HEK293T (cell line): ENCODE measurements at regions not wholly inside any gene's neighbourhood (a gene's known extent, or its start where the extent isn't known, plus 50 kb on each side); places are given as distances from the start of the nearest gene placed in this dataset.

Source experiments
- ARNT ChIP-seq: fragments of 450-650 bp; IDR thresholded peaks from 2 replicates; pipeline ENCODE4 v1.6.1; 2017; ENCODE audit warnings: mild to moderate bottlenecking
- BHLHE40 ChIP-seq: fragments of 450-650 bp; IDR thresholded peaks from 2 replicates; pipeline ENCODE4 v1.6.1; 2016; ENCODE audit warnings: mild to moderate bottlenecking, moderate library complexity, borderline replicate concordance
- CTBP1 ChIP-seq: fragments of 450-650 bp; IDR thresholded peaks from 2 replicates; pipeline ENCODE4 v1.6.1; 2016; ENCODE audit warnings: borderline replicate concordance
- FOXA1 ChIP-seq: fragments of 450-650 bp; IDR thresholded peaks from 2 replicates; pipeline ENCODE4 v1.6.1; 2016; ENCODE audit warnings: mild to moderate bottlenecking
- FOXK2 ChIP-seq: fragments of 450-650 bp; IDR thresholded peaks from 2 replicates; pipeline ENCODE4 v1.6.1; 2016; ENCODE audit warnings: mild to moderate bottlenecking
- FOXM1 ChIP-seq: fragments of 450-650 bp; IDR thresholded peaks from 2 replicates; pipeline ENCODE4 v1.6.1; 2017; ENCODE audit warnings: mild to moderate bottlenecking, borderline replicate concordance
- HDGF ChIP-seq: fragments of 450-650 bp; IDR thresholded peaks from 2 replicates; pipeline ENCODE4 v1.6.1; 2017; ENCODE audit warnings: antibody characterized with exemption, borderline replicate concordance
- LEF1 ChIP-seq: fragments of 450-650 bp; IDR thresholded peaks from 2 replicates; pipeline ENCODE4 v1.6.1; 2017; ENCODE audit warnings: mild to moderate bottlenecking, borderline replicate concordance
- NFRKB ChIP-seq: fragments of 450-650 bp; IDR thresholded peaks from 2 replicates; pipeline ENCODE4 v1.6.1; 2016; ENCODE audit warnings: mild to moderate bottlenecking, moderate library complexity
- SP1 ChIP-seq: fragments of 450-650 bp; IDR thresholded peaks from 2 replicates; pipeline ENCODE4 v1.6.1; 2017
- SUZ12 ChIP-seq: fragments of 450-650 bp; IDR thresholded peaks from 2 replicates; pipeline ENCODE4 v1.6.1; 2016; ENCODE audit warnings: mild to moderate bottlenecking
- TARDBP ChIP-seq: fragments of 450-650 bp; IDR thresholded peaks from 2 replicates; pipeline ENCODE4 v1.6.1; 2016
- ZNF384 ChIP-seq: fragments of 450-650 bp; IDR thresholded peaks from 2 replicates; pipeline ENCODE4 v1.6.1; 2016
- TF ChIP-seq, protein P1 (sequence below): fragments of 450-650 bp; IDR thresholded peaks from 2 replicates; pipeline ENCODE4 v1.6.1; 2016

DNA sequence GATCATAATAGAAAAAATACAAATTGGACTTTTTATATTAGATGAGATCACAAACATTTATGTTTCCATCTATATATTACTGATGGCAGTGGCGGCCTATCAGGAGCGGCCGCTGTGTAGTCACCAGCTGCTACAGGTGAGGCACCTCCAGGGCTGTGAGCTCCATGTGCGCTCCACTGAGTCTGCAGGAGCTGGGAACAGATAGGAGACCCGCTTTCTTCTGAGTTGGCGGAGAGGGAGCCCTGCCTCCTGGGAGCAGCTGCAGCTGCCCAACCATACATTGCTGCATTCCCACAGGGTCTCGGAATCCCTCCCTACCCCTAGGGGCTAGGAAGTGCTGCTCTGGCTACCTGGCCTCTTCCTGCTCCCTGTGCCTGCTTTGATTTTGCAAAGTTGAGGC, 812.9 kb downstream of the PDHA2 start:
- TF ChIP-seq FOXM1 (no peak), SP1 (no peak), FOXK2 (no peak), ARNT (no peak), CTBP1 (no peak), TARDBP (no peak), BHLHE40 (no peak), LEF1 (no peak), FOXA1 (no peak), HDGF (no peak), ZNF384 (no peak), SUZ12 (no peak), NFRKB (no peak)
- TF ChIP-seq, protein P1, sequence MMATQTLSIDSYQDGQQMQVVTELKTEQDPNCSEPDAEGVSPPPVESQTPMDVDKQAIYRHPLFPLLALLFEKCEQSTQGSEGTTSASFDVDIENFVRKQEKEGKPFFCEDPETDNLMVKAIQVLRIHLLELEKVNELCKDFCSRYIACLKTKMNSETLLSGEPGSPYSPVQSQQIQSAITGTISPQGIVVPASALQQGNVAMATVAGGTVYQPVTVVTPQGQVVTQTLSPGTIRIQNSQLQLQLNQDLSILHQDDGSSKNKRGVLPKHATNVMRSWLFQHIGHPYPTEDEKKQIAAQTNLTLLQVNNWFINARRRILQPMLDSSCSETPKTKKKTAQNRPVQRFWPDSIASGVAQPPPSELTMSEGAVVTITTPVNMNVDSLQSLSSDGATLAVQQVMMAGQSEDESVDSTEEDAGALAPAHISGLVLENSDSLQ: no peak
